NOMO-1 treated with dmso at 0.1 percent for 144 hours (cell line): ENCODE measurements at regions not wholly inside any gene's neighbourhood (a gene's known extent, or its start where the extent isn't known, plus 50 kb on each side); places are given as distances from the start of the nearest gene placed in this dataset.
A peak's percentile ranks its signal among the peaks of the same experiment; 100 is the strongest.
"Not testable (repeated sequence)": the region's sequence is repeated elsewhere in the genome, so short reads cannot be mapped to it uniquely, and the experiment has no call there.

Source experiments
- DNase-seq: peaks from one replicate; lab custom pipeline; 2025; ENCODE audit not compliant: unreplicated experiment; lab: John Stamatoyannopoulos, UW

DNA sequence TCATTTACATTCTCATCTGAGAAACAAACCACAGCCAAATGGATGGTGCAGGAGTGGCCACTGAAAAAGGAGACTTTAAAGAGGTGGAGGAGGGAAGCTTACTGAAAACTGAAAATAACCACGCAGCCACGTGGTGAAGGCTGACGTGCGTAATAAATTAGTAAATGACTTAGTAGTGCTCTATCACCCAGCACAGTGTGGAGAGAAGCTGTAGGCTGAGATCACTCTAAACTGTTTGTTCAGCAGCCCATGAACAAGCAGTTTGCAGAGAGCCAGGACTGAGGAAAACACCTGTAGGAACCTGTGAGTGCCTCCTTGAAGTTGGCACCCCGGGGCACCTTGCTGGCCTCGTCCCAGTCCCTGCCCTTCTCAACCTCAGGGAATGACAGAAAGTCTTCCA, 193.0 kb downstream of the TXNL1 start:
- DNase-seq = no peak

DNA sequence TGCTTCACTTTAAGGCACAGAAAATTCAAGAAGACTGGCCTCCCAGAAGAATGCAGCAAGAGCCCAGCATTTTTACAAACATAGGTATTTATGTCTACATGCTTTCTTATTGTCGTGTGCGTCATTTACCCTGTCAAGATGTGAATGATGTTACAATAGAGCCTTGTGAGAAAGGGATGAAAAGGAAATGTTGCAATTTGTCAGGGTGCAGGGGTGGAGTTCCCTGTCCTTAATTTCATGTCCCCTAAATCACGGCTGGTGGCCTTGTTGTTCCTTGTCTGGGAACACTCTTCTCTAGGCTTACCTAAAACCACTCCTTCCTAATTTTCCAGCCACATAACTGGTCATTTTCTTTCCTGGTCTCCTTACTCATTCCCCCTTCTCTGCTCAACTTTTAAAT, 194.2 kb downstream of the TXNL1 start:
- no peak for DNase-seq

DNA sequence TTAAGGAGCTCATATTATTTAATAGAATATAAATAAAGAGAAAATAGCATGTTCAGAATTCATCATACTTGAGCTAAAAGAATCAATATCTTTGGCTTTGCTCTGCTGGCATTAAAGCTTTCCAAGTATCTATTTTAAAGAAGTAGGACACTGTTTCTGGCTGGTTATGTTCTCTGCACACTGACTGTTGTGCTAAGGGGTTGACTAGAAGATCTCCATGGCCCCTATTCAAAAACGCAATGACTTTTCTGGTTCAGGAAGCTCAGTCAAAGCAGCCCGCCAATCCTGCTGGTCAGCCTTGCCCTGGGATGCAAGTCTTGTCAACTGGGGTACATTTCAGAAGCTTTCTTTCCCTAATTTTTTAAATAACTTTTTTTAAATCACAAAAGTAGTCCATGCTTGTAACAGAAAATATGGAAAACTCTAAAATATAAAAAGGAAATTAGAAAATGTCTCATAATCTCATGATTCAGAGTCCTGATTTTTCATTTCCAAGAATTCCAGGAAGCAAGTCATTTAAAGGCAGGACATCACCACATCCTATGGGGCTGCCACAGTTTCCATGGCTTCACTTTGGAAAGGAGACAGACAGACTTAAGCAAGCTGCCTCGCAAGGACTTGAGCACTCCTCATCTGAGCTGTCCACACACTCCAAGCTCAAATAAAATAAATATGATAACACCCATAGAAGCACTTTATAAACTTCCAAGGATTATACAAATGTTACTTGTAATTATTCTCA, 195.1 kb downstream of the TXNL1 start:
- no peak for DNase-seq

DNA sequence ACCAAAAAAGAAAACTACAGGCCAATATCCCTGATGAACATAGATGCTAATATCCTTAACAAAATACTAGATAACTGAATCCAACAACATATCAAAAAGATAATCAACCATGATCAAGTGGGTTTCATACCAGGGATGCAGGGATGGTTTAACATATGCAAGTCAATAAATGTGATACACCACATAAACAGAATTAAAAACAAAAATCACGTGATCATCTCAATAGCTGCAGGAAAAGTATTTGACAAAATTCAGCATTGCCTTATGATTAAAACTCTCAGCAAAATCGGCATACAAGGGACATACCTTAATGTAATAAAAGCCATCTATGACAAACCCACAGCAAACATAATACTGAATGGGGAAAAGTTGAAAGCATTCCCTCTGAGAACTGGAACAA, 199.9 kb downstream of the TXNL1 start:
- not testable (repeated sequence) for DNase-seq

DNA sequence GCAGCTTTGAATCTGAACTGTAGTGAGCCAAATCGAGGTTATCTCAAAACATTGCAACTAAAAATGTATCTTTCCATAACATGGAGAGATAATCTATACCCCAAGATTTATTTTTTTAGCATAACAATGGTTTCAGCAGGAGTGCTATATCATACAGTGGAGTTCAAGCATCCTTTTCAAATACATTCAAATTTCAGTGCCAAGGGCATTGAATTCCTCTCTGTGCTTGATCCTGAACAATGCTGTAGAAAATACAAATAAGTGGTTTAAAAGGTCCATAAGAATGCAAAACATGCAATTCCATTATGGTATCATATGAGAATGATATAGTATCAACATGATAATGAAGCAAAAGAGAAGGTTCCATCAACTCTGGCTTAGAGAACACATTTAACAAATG, 201.7 kb downstream of the TXNL1 start:
- DNase-seq = no peak

DNA sequence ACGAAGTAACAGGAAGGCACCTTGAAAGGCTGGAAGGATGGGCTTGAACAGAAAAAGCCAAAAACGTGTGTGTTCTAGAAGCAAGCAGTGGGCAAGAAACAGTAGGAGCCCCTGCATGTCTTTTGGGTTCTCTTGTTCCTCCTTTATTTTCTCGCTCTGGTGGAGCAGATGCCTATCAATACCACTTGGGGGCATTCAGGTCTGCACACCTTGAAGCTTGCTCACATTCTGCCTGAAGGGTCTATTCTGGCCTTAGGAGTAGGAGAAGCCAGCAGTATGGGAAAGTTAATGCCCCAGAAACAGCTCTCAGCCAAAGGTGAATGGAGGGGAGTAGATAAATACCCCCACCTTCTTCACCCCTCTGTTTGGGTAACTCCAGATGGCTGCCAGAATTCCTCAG, 204.5 kb downstream of the TXNL1 start:
- DNase-seq = no peak

DNA sequence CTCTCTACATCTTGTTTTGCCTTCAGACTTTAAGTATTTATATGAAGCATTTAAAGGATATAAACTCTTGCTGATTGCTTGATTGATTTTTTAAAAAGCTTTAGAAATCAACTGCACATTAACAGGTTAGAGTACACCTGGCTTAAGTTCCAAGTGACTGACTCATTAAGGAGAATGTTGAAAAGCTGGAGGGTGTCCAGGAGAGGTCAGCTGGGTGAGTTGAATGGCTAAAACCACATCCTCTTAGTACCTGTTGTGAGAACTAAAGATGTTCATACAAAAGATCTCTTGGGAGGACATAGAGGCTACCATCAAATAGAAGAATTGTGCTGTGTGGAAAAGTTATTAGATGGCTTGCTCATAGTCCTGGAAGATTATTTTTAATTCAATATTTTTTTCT, 206.8 kb downstream of the TXNL1 start:
- no peak for DNase-seq

DNA sequence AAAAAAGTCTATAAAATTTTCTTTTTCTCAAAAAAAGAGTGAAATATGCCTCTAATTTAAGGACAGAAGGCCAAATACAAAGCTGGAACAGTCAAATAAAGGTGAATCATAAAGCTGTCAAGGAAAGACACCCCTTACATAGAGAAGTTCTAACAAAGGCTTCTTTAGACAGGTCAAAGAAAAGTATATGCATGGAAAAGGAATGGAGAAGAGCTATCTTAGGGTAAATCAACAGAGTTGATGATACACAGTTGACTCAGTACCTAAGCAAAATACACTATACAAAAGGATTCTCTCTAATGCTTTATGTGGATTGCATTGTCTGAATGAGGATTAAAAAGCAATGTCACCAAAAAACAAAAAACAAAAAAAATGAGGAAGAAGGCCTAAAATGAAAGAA, 214.8 kb downstream of the TXNL1 start:
- DNase-seq = no peak

DNA sequence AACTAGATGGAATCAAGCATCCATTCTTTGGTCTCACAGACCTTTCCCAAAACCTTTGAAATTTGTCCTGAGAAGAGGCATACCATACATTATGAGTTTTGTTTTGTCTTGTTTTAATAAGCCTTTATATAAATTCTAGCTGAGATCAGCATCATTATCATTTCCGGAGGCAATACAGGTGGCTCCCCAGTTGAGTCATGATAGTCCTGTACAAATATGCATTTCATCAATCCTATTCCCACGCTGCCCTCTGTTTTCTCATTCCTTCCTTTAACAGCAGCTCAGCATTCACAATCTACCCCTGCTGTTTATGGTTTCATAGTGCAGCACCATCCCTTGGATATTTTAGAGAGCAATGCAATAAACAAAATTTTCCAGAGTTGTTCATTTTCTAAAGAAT, 216.7 kb downstream of the TXNL1 start:
- DNase-seq = no peak

DNA sequence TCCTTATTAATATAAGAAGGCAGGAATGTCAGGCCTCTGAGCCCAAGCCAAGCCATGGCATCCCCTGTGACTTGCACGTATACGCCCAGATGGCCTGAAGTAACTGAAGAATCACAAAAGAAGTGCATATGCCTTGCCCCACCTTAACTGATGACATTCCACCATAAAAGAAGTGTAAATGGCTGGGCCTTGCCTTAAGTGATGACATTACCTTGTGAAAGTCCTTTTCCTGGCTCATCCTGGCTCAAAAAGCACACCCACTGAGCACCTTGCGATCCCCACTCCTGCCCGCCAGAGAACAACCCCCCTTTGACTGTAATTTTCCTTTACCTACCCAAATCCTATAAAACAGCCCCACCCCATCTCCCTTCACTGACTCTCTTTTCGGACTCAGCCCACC, 217.5 kb downstream of the TXNL1 start:
- not testable (repeated sequence) for DNase-seq

DNA sequence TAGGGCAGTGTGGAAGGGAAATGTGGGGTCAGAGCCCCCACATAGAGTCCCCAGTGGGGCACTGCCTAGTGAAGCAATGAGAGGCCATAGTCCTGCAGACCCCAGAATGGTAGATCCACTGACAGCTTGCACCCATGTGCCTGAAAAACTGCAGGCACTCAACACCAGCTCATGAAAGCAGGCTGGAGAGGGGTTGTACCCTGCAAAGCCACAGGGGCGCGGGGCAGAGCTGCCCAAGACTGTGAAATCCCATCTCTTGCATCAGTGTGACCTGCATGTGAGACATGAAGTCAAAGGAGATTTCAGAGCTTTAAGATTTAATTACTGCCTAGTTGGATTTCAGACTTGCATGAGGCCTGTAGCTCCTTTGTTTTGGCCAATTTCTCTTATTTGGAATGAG, 224.0 kb downstream of the TXNL1 start:
- no peak for DNase-seq

DNA sequence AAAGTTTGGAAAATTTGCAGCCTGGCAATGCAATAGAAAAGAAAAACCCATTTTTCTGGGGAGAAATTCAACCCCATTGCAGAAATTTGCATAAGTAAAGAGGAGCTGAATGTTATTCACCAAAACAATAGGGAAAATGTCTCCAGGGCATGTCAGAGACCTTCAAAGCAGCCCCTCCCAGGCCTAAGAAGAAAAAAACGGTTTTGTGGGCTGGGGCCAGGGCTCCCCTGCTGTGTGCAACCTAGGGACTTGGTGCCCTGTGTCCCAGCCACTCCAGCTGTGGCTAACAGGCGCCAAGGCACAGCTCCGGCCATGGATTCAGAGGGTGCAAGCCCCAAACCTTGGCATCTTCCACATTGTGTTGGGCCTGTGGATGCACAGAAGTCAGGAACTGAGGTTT, 224.5 kb downstream of the TXNL1 start:
- DNase-seq = no peak

DNA sequence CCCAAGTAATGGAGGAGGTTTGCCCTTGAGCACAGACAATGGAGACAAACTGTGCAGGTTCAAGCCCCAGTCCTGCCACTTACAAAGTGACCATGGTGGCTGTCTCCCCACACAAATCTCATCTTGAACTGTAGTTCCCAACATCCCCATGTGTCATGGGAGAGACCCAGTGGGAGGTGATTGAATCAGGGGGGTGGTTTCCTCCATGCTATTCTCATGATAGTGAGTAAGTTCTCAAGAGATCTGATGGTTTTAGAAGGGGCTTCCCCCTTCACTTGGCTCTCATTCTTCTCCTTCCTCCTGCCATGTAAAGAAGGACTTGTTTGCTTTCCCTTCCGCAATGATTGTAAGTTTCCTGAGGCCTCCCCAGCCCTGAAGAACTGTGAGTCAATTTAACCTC, 225.4 kb downstream of the TXNL1 start:
- no peak for DNase-seq

DNA sequence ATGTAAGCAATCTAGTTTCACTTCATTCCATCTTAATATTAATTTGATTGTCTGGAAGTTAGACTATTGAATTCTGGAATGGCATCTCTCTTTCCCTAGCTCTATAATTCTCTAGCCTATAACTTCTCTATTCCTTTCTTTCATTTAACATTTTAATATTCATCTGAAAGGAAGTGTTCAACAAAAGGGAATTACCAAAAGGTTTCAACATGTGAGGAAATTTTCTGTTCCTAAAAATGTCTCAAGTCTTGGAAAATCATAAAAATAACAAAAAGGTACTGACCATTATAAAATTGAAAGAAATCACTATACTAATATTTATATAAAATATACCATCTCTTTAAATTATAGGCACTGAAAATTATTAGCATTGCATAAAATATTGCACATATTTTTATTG, 228.7 kb downstream of the TXNL1 start:
- no peak for DNase-seq

DNA sequence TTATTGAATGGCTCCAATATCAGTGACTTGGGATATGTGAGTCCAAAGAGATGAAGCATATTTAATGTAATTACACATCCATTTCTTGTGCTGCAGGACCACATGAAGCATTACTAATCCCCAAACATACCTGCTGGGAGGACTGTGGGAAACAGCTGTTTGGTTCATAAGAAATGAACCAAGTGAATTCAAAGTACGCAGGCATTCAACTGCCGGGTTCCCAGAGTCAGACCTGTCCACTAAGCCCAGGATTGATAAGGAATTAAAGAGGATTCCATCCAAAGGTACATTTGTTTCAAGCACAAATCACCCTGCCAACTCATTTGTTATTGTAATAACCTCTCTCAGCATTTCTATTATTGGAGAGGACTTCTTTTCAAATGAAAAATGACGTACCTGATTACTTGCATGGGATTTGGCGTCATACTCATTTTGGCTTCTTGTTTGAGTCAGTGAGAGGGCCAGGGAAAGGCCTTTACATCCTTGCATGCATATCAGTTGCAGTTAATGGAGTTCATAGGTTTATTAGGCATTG, 230.7 kb downstream of the TXNL1 start:
- DNase-seq = no peak

DNA sequence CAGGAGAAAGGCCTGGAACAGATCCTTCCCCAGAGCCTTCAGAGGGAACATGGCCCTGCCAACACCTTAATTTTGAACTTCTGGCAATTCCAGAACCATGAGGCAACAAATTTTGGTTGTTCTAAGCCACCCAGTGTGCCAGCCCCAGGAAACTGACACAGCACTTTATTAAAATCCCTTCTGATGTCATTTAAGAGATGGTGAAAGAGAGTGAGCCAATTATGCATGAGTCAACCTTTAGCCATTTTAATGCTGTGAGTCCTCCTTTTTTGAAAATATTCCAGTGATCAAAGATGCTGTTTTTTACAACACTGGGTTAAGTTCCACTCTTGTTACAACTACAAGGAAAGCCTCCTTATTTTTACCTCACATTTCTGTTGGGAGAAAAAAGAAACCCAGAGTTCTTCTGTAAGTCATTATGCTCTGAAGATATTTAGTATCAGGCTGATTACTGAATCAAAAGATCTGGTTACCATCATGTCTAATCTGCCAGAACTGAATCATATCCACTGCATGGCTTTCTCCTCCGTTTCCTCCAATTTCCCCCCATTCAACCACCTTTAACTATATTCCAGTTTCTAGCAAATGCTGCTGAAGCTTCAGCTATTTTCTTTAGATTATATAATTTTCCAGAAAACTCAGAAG, 235.4 kb downstream of the TXNL1 start:
- peak; percentile 12 for DNase-seq

DNA sequence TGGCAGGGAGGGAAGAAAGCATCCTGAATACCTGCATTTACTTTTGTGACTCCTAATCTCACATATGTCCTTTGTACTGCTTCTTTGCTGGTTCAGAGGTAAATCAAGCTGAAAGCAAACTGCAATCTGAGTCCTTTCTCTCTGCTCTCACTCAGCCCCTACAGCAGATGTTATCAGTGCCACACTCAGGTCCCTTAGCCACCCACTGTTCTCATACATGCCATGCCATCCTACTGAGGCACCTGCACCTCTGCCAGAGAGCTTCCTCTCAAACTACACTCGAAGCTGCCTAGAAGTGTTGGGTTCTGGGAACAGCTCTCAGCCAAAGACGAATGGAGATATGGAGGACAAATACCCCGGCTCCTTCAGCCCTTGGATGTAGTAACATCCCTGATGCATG, 244.5 kb downstream of the TXNL1 start:
- DNase-seq = no peak

DNA sequence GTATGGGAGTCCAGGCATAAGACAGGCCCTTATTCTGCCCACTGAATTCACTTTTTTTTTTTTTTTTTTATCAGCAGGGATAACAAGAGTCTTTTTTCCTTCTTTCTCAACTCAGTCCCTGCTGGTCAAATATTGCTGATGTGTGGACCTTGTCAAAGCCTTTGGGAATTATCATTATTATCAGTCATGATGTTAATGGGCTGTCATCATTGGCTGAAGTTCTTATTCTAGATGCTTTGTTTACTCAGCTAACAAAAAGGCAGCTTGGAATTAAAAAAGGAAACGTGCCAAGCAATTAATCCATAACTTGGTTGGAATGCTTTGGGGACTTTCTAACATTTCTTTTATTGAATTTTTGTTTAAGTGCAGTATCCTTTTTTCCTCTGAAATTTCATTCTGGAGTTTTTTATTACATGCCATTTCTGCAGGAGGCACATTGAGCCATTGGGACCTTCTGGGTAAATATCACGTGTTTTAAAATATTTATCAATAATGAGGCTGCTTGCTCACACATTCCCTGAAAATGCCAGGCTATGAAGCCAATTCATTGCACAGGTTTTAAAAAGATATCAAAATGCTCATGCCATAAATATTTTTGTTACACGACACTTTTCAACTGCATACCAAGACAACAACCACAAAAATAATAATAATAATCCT, 246.3 kb downstream of the TXNL1 start:
- no peak for DNase-seq

DNA sequence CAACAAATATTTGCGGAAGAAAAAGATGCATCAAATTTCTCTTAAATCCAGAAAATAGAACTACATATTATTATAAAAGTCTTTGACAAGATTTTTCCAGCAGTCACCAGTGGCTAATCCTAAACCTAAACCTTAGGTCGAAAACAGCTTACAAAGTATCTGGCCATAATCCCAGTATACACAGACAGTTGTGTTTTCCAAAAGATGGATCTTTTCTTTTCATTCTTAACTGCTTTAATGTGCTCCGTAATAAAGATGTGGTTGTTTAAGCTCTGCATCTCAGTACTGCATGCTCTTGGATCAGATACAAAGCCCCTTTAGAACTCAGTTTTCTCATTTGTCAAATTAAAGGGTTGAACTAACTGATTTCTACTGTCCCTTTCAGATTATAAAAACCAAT, 247.8 kb downstream of the TXNL1 start:
- no peak for DNase-seq

DNA sequence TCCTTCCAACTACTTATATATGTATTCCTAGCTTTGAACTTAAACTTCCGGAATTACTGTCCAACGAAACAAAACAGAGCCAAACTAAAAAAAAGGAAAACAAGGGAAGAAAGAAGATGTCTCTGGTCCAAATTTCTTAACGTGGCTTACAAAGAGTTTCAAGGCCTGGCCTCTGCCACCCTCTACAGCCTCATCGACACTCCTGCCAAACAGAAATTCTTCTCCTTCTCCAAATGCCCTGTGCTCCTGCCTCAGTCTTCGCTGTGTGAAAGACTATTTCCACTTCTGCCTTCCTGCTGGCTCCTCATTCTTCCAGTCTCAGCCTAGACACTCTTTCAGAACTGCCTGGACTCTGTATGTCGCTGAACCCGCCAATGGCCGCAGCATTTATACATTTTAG, 249.2 kb downstream of the TXNL1 start:
- no peak for DNase-seq

DNA sequence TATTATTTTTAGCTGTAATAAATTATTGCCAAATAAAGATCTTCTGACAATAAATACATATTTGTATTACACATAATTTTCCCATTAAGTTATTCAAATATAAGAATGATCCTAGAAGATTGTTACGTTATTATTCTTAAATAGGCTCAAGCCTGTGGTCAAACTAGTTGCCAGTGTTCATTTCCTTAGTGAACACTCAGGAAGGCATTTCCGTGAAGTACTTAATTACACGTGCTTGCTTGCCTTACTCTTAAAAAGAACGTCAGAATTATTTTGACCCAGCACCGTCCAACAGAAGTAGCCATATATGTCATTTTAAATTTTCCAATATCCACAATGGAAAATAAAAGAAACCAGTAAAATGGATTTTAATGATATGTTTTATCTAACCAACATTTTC, 249.8 kb downstream of the TXNL1 start:
- no peak for DNase-seq

DNA sequence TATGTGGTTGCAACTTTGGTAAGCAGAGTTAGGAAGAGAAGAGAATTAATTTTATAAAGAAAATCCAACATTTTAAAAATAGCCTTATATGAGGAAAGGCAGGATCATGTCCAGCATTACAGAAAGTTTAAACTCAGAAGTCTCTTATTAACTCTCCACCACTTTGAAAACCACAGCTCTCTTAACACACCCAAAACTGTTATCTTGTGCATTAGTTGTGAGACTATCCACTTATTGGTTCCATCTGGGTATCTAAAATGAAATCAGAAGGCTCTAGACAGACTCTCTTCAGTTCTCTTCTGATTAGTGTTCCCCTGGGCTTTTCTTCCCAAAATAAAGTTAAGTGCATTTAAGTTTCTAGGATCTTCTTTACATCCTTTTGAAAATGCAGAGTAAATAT, 251.5 kb downstream of the TXNL1 start:
- no peak for DNase-seq
